Sigmoid colon (tissue), 6 donors: ENCODE measurements at regions not wholly inside any gene's neighbourhood (a gene's known extent, or its start where the extent isn't known, plus 50 kb on each side); places are given as distances from the start of the nearest gene placed in this dataset.

Experiments
- DNase-seq: peaks from one replicate; pipeline ENCODE4 v3.0.0-alpha.2; 2019
- H3K27ac ChIP-seq, 4 donors: fragments of 200-600 bp; sonication (generic); one replicate each; pipeline ENCODE4 v1.5.1; 2016 to 2019; ENCODE audit warnings: mild to moderate bottlenecking in 1 of 4
- H3K27me3 ChIP-seq, 3 donors: fragments of 200-600 bp; sonication (generic); one replicate each; pipeline ENCODE4 v1.5.1; 2019; ENCODE audit warnings: mild to moderate bottlenecking in 1 of 3
- H3K36me3 ChIP-seq, 4 donors: fragments of 200-600 bp; sonication (generic); one replicate each; pipeline ENCODE4 v1.5.1; 2016 to 2019
- H3K4me1 ChIP-seq, 4 donors: fragments of 200-600 bp; sonication (generic); one replicate each; pipeline ENCODE4 v1.5.1; 2017 to 2019
- H3K4me3 ChIP-seq, 4 donors: fragments of 200-600 bp; sonication (generic); one replicate each; pipeline ENCODE4 v1.5.1; 2017 to 2019; ENCODE audit warnings: mild to moderate bottlenecking in 2 of 4, moderate library complexity in 1 of 4
- H3K9me3 ChIP-seq, 4 donors: fragments of 200-600 bp in 3 of 4; sonication (generic) in 3 of 4; one replicate each; pipeline versions ENCODE4 v1.5.1 to v1.6.1; 2013 to 2019
- CTCF ChIP-seq, 4 experiments: fragments of 450-650 bp in 3 of 4; fragments of 200-600 bp in 1 of 4; IDR thresholded peaks; one replicate each; pipeline ENCODE4 v1.5.1; 2016 to 2019; ENCODE audit warnings: antibody characterized with exemption in 4 of 4, mild to moderate bottlenecking in 3 of 4, moderate library complexity in 2 of 4
- EP300 ChIP-seq, 4 donors: sonication (generic); formaldehyde crosslinking; IDR thresholded peaks; one replicate each; pipeline ENCODE4 v1.6.1; 2017; ENCODE audit warnings: antibody characterized with exemption in 4 of 4
- POLR2A ChIP-seq, 2 donors: fragments of 450-650 bp; IDR thresholded peaks; one replicate each; pipeline ENCODE4 v1.6.1; 2016; ENCODE audit warnings: antibody characterized with exemption in 2 of 2, mild to moderate bottlenecking in 2 of 2, moderate library complexity in 2 of 2
- POLR2AphosphoS5 ChIP-seq, 4 donors: sonication (generic); formaldehyde crosslinking; IDR thresholded peaks; one replicate each; pipeline ENCODE4 v1.6.1; 2017; ENCODE audit warnings: antibody characterized with exemption in 4 of 4
- WGBS, 2 donors: extraction: QIAGEN DNeasy Blood & Tissue Kit; methylation state at CpG; one replicate each; pipeline ENCODE4 v1.1.7; 2013; 5-methylcytosine and 5-hydroxymethylcytosine counted together
- intact Hi-C: fragments of 100-400 bp; cut with DNase I; formaldehyde crosslinking; loops from one replicate; pipeline ENCODE4 v1.15.1; 2023
- donor health status: healthy with polysubstance abuse.
- donor health status: healthy.

- TF ChIP-seq POLR2AphosphoS5 (IDR thresholded peaks at IDR 0.05), result no peak
- no peak for TF ChIP-seq CTCF (IDR thresholded peaks at IDR 0.05)
- no peak for TF ChIP-seq EP300 (IDR thresholded peaks at IDR 0.05)
- TF ChIP-seq POLR2A (IDR thresholded peaks at IDR 0.05), result no peak
- Histone ChIP-seq H3K4me3 (no peak overlapping the region), H3K36me3 (no peaks in the 10 kb centered on the region), H3K4me1 (no peaks in the 10 kb centered on the region), H3K9me3 (no peaks in the 10 kb centered on the region), H3K27me3 (no peaks in the 10 kb centered on the region), H3K27ac (no peak overlapping the region)
- no peak for DNase-seq
- WGBS, 2 donors, result 24 to 66% methylated on average over 7 of the region's 7 CpGs
- intact Hi-C loops, result no loop called here
These were observed 2102.7 kb upstream of the WWC1 start for GRCh38 chr5:166188501-166189325.

- Histone ChIP-seq H3K9me3 (no peaks in the 10 kb centered on the region), H3K27ac (no peak overlapping the region), H3K27me3 (no peaks in the 10 kb centered on the region), H3K36me3 (no peaks in the 10 kb centered on the region), H3K4me1 (no peaks in the 10 kb centered on the region), H3K4me3 (no peak overlapping the region)
- 51 to 54% methylated on average over 3 of the region's 3 CpGs for WGBS, 2 donors
- DNase-seq, result no peak
- intact Hi-C loops, result no loop called here
- TF ChIP-seq CTCF (IDR thresholded peaks at IDR 0.05) (no peak), EP300 (IDR thresholded peaks at IDR 0.05) (no peak), POLR2AphosphoS5 (IDR thresholded peaks at IDR 0.05) (no peak), POLR2A (IDR thresholded peaks at IDR 0.05) (no peak)
These were observed 2098.7 kb upstream of the WWC1 start for GRCh38 chr5:166192696-166193095.

GRCh38 chr5:166195981-166196380 lies 2095.5 kb upstream of the WWC1 start:
- DNase-seq, result no peak
- no peaks in the 10 kb centered on the region for H3K27me3 ChIP-seq

GRCh38 chr5:166200532-166200931 lies 2090.9 kb upstream of the WWC1 start:
- Histone ChIP-seq H3K4me1 (no peaks in the 10 kb centered on the region), H3K9me3 (no peaks in the 10 kb centered on the region), H3K27me3 (no peaks in the 10 kb centered on the region), H3K27ac (no peak overlapping the region), H3K36me3 (no peaks in the 10 kb centered on the region), H3K4me3 (no peak overlapping the region)
- no peak for DNase-seq
- 73 to 89% methylated on average over 2 of the region's 2 CpGs for WGBS, 2 donors
- no peak for TF ChIP-seq POLR2A (IDR thresholded peaks at IDR 0.05)
- no peak for TF ChIP-seq CTCF (IDR thresholded peaks at IDR 0.05)
- TF ChIP-seq EP300 (IDR thresholded peaks at IDR 0.05), result no peak
- TF ChIP-seq POLR2AphosphoS5 (IDR thresholded peaks at IDR 0.05), result no peak
- intact Hi-C loops, result no loop called here

More at GRCh38 chr5:166195981-166196380, 2095.5 kb upstream of the WWC1 start:
- Histone ChIP-seq H3K9me3 (no peaks in the 10 kb centered on the region), H3K4me1 (no peaks in the 10 kb centered on the region), H3K36me3 (no peaks in the 10 kb centered on the region), H3K4me3 (no peak overlapping the region), H3K27ac (no peak overlapping the region)
- intact Hi-C loops, result no loop called here
- WGBS, 2 donors, result 91 to 94% methylated on average over 3 of the region's 3 CpGs
- TF ChIP-seq POLR2AphosphoS5 (IDR thresholded peaks at IDR 0.05) (no peak), CTCF (IDR thresholded peaks at IDR 0.05) (no peak), POLR2A (IDR thresholded peaks at IDR 0.05) (no peak), EP300 (IDR thresholded peaks at IDR 0.05) (no peak)
